ENCODE measurements at regions not wholly inside any gene's neighbourhood (a gene's known extent, or its start where the extent isn't known, plus 50 kb on each side); places are given as distances from the start of the nearest gene placed in this dataset.

DNA sequence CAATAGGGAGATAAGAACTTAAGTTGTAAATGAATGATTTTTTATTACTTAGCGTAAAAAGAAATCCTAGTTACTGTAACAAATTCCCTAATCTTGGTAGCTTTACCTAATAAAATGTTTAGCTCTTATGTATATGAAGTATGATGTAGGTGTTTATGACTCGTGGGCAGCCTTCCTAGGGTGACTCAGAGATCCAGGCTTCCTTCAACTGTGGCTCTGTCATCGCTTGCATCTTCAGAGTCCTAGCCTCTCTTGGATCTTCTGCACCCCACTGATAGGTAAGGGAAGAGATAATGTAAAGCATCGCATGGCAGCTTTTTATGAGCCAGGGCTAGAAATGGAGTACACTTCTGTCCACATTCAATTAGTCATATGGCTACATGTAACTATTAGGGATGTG lies 165.6 kb upstream of the GLRA2 start:
- no peak overlapping the region for H3K4me3 ChIP-seq
- ATAC-seq = no peak
- no peak for TF ChIP-seq POLR2A (IDR thresholded peaks at IDR 0.05)
- no peak for TF ChIP-seq CTCF (IDR thresholded peaks at IDR 0.05)
- H3K4me1 ChIP-seq = no peaks in the 10 kb centered on the region
- intact Hi-C loops (cut with DNase I) = no loop called here
- no peak overlapping the region for H3K27ac ChIP-seq
- 78 to 86% methylated on average over 4 of the region's 4 CpGs for WGBS, 2 donors
- no peaks in the 10 kb centered on the region for H3K27me3 ChIP-seq
- DNase-seq = no peak
- no peaks in the 10 kb centered on the region for H3K9me3 ChIP-seq
- H3K36me3 ChIP-seq (replicated peaks in 1 of 2; ENCODE audit: insufficient read depth in 1 of 2, low read depth in 2 of 2) = no peaks in the 10 kb centered on the region

- 80 to 82% methylated on average over 1 of the region's 1 CpG for WGBS, 2 donors
- H3K4me3 ChIP-seq = no peak overlapping the region
- H3K27ac ChIP-seq = no peak overlapping the region
- H3K27me3 ChIP-seq = no peaks in the 10 kb centered on the region
- TF ChIP-seq CTCF (IDR thresholded peaks at IDR 0.05) (no peak), POLR2A (IDR thresholded peaks at IDR 0.05) (no peak)
- H3K36me3 ChIP-seq (replicated peaks in 1 of 2; ENCODE audit: insufficient read depth in 1 of 2, low read depth in 2 of 2) = no peaks in the 10 kb centered on the region
- H3K9me3 ChIP-seq = no peaks in the 10 kb centered on the region
- ATAC-seq (no peak), DNase-seq (no peak)
- H3K4me1 ChIP-seq = no peaks in the 10 kb centered on the region
- intact Hi-C loops (cut with DNase I) = no loop called here
Observed at GRCh38 chrX:14362721-14363120, 166.6 kb upstream of the GLRA2 start.

DNA sequence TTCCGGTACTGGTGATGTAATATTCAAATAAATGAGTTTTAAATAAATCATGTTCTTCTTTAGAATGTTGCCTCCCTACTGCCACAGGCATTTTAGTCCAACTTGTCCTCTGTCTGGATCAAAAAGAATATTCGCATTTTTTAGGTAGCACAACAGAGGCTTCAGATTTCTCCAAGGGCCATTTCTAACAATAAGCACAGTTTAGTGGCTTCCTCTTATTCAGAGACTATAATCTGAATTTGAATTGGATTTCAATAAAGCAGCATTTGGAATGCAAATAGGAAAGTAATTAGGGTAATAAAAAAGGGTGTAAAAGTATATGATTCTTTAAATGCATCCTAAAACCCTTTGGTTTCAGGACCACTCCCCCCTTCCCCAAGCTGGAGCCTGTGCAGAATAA lies 167.9 kb upstream of the GLRA2 start:
- H3K9me3 ChIP-seq = no peaks in the 10 kb centered on the region
- no peaks in the 10 kb centered on the region for H3K36me3 ChIP-seq (replicated peaks in 1 of 2; ENCODE audit: insufficient read depth in 1 of 2, low read depth in 2 of 2)
- no peaks in the 10 kb centered on the region for H3K4me1 ChIP-seq
- no peak for TF ChIP-seq CTCF (IDR thresholded peaks at IDR 0.05)
- no peak for TF ChIP-seq POLR2A (IDR thresholded peaks at IDR 0.05)
- DNase-seq (no peak), ATAC-seq (no peak)
- no peak overlapping the region for H3K4me3 ChIP-seq
- intact Hi-C loops (cut with DNase I) = no loop called here
- 74 to 89% methylated on average over 2 of the region's 2 CpGs for WGBS, 2 donors
- no peaks in the 10 kb centered on the region for H3K27me3 ChIP-seq
- H3K27ac ChIP-seq = no peak overlapping the region

GRCh38 chrX:14359727-14360126 lies 169.6 kb upstream of the GLRA2 start:
- H3K9me3 ChIP-seq = no peaks in the 10 kb centered on the region
- H3K4me3 ChIP-seq = no peak overlapping the region
- intact Hi-C loops (cut with DNase I) = no loop called here
- DNase-seq (no peak), ATAC-seq (no peak)
- no peaks in the 10 kb centered on the region for H3K4me1 ChIP-seq
- H3K27me3 ChIP-seq = no peaks in the 10 kb centered on the region
- no peak overlapping the region for H3K27ac ChIP-seq
- TF ChIP-seq CTCF (IDR thresholded peaks at IDR 0.05) (no peak), POLR2A (IDR thresholded peaks at IDR 0.05) (no peak)
- 0% methylated on average over 1 of the region's 1 CpG for WGBS, 2 donors
- H3K36me3 ChIP-seq (replicated peaks in 1 of 2; ENCODE audit: insufficient read depth in 1 of 2, low read depth in 2 of 2) = no peaks in the 10 kb centered on the region

- H3K4me1 ChIP-seq = no peaks in the 10 kb centered on the region
- no peak overlapping the region for H3K27ac ChIP-seq
- 3 to 17% methylated on average over 2 of the region's 2 CpGs for WGBS, 2 donors
- ATAC-seq = no peak
- H3K36me3 ChIP-seq (replicated peaks in 1 of 2; ENCODE audit: insufficient read depth in 1 of 2, low read depth in 2 of 2) = no peaks in the 10 kb centered on the region
- intact Hi-C loops (cut with DNase I) = no loop called here
- no peak for TF ChIP-seq CTCF (IDR thresholded peaks at IDR 0.05)
- TF ChIP-seq POLR2A (IDR thresholded peaks at IDR 0.05) = no peak
- no peaks in the 10 kb centered on the region for H3K27me3 ChIP-seq
- no peak for DNase-seq
- no peaks in the 10 kb centered on the region for H3K9me3 ChIP-seq
- H3K4me3 ChIP-seq = no peak overlapping the region
Observed at GRCh38 chrX:14359316-14359715, 170.0 kb upstream of the GLRA2 start.

Data from body of pancreas (tissue), 4 donors.